ENCODE measurements at regions not wholly inside any gene's neighbourhood (a gene's known extent, or its start where the extent isn't known, plus 50 kb on each side); places are given as distances from the start of the nearest gene placed in this dataset.

DNA sequence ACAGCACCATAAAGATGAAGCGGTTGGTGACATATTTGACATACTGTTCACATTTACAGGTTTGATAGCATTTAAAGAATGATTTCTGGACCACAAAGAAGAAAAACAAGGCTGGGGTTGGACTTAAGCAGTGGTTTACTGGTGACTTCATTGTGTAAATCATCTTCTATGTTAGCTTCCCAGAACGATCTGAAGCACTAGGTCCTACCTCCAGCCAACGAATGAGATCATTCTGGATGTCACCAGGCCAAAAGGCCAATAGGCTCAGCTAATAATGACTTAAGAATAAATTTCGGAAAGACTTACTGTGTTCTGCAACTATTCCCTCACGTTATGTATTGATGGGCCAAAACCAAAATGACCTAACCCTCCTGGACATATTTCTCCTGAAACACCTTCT lies 675.3 kb upstream of the CCNG1 start:
- H3K36me3 ChIP-seq, result no peaks in the 10 kb centered on the region
- H3K27me3 ChIP-seq, result no peaks in the 10 kb centered on the region
- no peak overlapping the region for H3K4me3 ChIP-seq

DNA sequence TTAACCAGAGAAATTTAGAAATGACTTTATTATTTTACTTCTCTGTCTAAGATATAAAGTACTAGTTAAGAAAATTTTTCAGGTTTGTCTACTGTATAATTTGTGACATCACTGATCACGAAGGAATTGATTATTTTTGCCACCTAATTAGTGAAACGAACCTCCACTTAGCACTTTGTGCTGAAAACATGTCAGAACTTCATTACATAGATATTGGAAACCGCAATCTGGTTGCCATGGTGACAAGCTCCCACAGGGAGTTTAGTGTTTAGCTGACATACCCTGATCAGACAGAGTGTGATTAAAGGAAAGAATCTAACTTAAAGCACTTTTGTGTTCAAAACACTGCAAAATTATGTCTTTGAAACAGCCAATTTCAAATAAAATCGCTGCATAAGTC lies 668.4 kb upstream of the CCNG1 start:
- TF ChIP-seq, protein P1, sequence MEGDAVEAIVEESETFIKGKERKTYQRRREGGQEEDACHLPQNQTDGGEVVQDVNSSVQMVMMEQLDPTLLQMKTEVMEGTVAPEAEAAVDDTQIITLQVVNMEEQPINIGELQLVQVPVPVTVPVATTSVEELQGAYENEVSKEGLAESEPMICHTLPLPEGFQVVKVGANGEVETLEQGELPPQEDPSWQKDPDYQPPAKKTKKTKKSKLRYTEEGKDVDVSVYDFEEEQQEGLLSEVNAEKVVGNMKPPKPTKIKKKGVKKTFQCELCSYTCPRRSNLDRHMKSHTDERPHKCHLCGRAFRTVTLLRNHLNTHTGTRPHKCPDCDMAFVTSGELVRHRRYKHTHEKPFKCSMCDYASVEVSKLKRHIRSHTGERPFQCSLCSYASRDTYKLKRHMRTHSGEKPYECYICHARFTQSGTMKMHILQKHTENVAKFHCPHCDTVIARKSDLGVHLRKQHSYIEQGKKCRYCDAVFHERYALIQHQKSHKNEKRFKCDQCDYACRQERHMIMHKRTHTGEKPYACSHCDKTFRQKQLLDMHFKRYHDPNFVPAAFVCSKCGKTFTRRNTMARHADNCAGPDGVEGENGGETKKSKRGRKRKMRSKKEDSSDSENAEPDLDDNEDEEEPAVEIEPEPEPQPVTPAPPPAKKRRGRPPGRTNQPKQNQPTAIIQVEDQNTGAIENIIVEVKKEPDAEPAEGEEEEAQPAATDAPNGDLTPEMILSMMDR (IDR thresholded peaks at IDR 0.05), result no peak
- no peak for DNase-seq (ENCODE audit: low spot score)
- Histone ChIP-seq H3K36me3 (no peaks in the 10 kb centered on the region), H3K27ac (no peak overlapping the region), H3K27me3 (no peaks in the 10 kb centered on the region), H3K4me1 (no peaks in the 10 kb centered on the region), H3K9me3 (no peaks in the 10 kb centered on the region), H3K4me3 (no peak overlapping the region)

More for the DNA sequence above, 675.3 kb upstream of the CCNG1 start:
- TF ChIP-seq, protein P1 (IDR thresholded peaks at IDR 0.05), result no peak
- Histone ChIP-seq H3K4me1 (no peaks in the 10 kb centered on the region), H3K27ac (no peak overlapping the region), H3K9me3 (no peaks in the 10 kb centered on the region)
- DNase-seq (ENCODE audit: low spot score), result no peak

DNA sequence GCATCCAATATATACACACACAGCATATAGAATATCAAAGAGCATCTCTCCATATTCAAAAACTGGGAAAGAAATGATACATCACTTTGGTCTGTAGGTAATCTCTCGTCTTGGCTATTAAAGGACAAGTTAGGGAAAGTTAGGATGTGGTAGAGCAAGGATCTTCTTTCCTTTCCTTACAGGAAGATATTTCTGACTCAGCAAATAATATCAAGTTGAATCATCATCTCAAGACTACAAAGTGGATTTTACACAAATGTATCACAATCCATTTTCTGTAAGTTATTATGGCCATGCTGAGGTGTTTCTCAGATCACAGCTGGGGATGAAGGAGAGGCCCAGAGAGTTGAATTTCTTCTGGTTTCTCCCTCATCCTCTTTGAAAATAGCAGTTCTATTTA lies 651.7 kb upstream of the CCNG1 start:
- DNase-seq (ENCODE audit: low spot score), result no peak
- Histone ChIP-seq H3K4me1 (no peaks in the 10 kb centered on the region), H3K4me3 (no peak overlapping the region), H3K36me3 (no peaks in the 10 kb centered on the region), H3K9me3 (peaks cover 0 to 5% of the 10 kb centered on the region in 2 donors), H3K27me3 (no peaks in the 10 kb centered on the region), H3K27ac (no peak overlapping the region)
- TF ChIP-seq, protein P1 (IDR thresholded peaks at IDR 0.05), result no peak

DNA sequence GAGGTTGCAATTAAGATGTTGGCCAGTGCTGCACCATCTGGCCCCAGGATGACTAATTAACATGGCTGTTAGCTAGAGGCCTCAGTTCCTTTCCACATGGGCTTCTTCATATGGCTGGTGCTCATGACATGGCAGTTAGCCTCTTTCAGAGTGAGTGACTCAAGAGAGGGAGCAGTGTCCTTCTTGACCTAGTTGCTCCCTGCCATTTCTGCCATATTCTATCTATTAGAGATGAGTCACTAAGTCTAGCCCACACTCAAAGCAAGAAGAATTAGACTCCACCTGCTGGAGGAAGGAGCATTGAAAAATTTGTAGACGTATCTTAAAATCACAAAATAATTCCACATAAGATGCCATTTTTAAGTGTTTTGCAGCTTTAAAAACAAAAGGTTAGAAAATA lies 651.2 kb upstream of the CCNG1 start:
- Histone ChIP-seq H3K36me3 (no peaks in the 10 kb centered on the region), H3K4me1 (no peaks in the 10 kb centered on the region), H3K4me3 (no peak overlapping the region), H3K27ac (no peak overlapping the region), H3K9me3 (peaks cover 0 to 5% of the 10 kb centered on the region in 2 donors), H3K27me3 (no peaks in the 10 kb centered on the region)
- TF ChIP-seq, protein P1 (IDR thresholded peaks at IDR 0.05), result no peak
- no peak for DNase-seq (ENCODE audit: low spot score)

DNA sequence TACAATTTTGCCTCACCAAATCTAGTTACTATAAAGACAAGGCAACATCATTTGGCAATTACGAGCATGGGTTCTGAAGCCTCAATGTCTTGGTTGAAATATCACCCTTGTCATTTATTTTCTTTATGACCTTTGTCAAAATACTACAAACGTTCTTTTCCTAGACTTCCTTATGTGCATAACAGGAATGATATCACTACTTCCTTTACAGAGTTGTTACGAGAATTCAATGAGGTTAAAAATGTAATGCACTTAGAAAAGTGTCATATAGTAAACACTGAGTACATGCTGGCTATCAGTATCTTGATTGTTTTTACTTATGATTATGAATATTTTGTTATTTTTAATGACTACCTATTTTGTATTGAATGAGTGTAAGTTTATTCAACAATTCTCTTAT lies 640.9 kb upstream of the CCNG1 start:
- no peaks in the 10 kb centered on the region for H3K27me3 ChIP-seq
- H3K27ac ChIP-seq, result no peak overlapping the region
- DNase-seq (ENCODE audit: low spot score), result no peak
- H3K4me1 ChIP-seq, result peaks cover 0 to 1% of the 10 kb centered on the region in 2 donors
- TF ChIP-seq, protein P1 (IDR thresholded peaks at IDR 0.05), result no peak
- no peak overlapping the region for H3K4me3 ChIP-seq
- H3K9me3 ChIP-seq, result no peaks in the 10 kb centered on the region
- H3K36me3 ChIP-seq, result no peaks in the 10 kb centered on the region

DNA sequence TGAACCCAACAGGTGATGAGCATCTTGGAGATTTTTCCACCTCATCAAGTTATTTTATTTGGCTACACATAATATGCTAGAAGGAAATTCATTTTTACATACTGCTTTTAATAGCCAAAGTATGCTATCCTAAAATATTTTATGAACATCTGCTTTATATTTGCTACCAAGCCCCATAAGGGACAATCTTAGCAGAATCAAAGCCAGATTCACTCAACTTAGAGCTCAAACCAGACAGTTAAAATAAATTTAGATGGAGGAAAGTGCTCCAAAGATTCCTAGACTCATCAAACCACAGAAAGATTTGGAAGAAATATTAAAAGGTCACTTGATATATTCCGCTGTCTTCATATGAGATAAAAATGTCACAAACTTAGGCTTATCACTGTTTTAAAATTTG lies 637.1 kb upstream of the CCNG1 start:
- TF ChIP-seq, protein P1 (IDR thresholded peaks at IDR 0.05), result no peak
- Histone ChIP-seq H3K36me3 (no peaks in the 10 kb centered on the region), H3K4me3 (no peak overlapping the region), H3K27ac (no peak overlapping the region), H3K4me1 (peaks cover 0 to 4% of the 10 kb centered on the region in 2 donors), H3K27me3 (no peaks in the 10 kb centered on the region), H3K9me3 (no peaks in the 10 kb centered on the region)
- DNase-seq (ENCODE audit: low spot score), result no peak
